Kidney (tissue), 13 donors: ENCODE measurements at regions not wholly inside any gene's neighbourhood (a gene's known extent, or its start where the extent isn't known, plus 50 kb on each side); places are given as distances from the start of the nearest gene placed in this dataset.

Source experiments
- DNase-seq, 5 donors: peaks; one replicate each; pipeline ENCODE4 v3.0.0-alpha.2; 2013 to 2020
- FAIRE-seq: peaks from 2 replicates; lab custom pipeline; 2012; peaks lifted over from hg19 to GRCh38; lab: Jason Lieb, UNC
- H3K27ac ChIP-seq, 2 donors: one replicate each; pipeline ENCODE4 v1.7.0; 2013; ENCODE audit warnings: low read depth in 2 of 2, low read length in 2 of 2, inconsistent platforms in 1 of 2
- H3K27me3 ChIP-seq: one replicate; pipeline ENCODE4 v1.7.1; 2013; ENCODE audit warnings: low read length, inconsistent platforms; ENCODE audit not compliant: control insufficient read depth, insufficient read depth
- H3K36me3 ChIP-seq, 3 donors: one replicate each; pipeline versions ENCODE4 v1.7.0 to v1.7.1; 2013; ENCODE audit warnings: low read length in 3 of 3, control low read depth in 1 of 3, inconsistent platforms in 1 of 3; ENCODE audit not compliant: insufficient read depth in 3 of 3, control insufficient read depth in 2 of 3
- H3K4me1 ChIP-seq, 3 donors: one replicate each; pipeline versions ENCODE4 v1.7.0 to v1.7.1; 2013; ENCODE audit warnings: low read length in 3 of 3, inconsistent platforms in 1 of 3, low read depth in 1 of 3; ENCODE audit not compliant: control insufficient read depth in 2 of 3, insufficient read depth in 2 of 3
- H3K4me3 ChIP-seq, 3 donors: one replicate each; pipeline versions ENCODE4 v1.7.0 to v1.8.1; 2013; ENCODE audit warnings: low read length in 3 of 3, control low read depth in 1 of 3, inconsistent platforms in 1 of 3
- H3K9ac ChIP-seq, 3 donors: one replicate each; pipeline versions ENCODE4 v1.7.0 to v1.7.1; 2013; ENCODE audit warnings: low read length in 3 of 3, control low read depth in 1 of 3, inconsistent platforms in 1 of 3
- H3K9me3 ChIP-seq, 3 donors: one replicate each; pipeline versions ENCODE4 v1.7.0 to v1.7.1; 2013; ENCODE audit warnings: low read length in 3 of 3, control low read depth in 1 of 3, inconsistent platforms in 1 of 3; ENCODE audit not compliant: control insufficient read depth in 2 of 3, insufficient read depth in 1 of 3
- CTCF ChIP-seq: IDR thresholded peaks from 3 replicates; pipeline ENCODE4 v1.5.1; 2012; ENCODE audit warnings: mild to moderate bottlenecking, moderate library complexity, borderline replicate concordance; ENCODE audit not compliant: insufficient read depth; ENCODE audit errors: extremely low read depth
- intact Hi-C: fragments of 100-400 bp; cut with DNase I; formaldehyde crosslinking; loops from one replicate; pipeline ENCODE4 v1.11.1; 2022
- donor health status: control.
- donor health status: control.
- donor health status: control.
- donor health status: control.
- donor health status: control.
- donor health status: DM: yes; HTN: yes; CAD: no.
- donor health status: Normal renal cell carcinoma (clear cell type).

DNA sequence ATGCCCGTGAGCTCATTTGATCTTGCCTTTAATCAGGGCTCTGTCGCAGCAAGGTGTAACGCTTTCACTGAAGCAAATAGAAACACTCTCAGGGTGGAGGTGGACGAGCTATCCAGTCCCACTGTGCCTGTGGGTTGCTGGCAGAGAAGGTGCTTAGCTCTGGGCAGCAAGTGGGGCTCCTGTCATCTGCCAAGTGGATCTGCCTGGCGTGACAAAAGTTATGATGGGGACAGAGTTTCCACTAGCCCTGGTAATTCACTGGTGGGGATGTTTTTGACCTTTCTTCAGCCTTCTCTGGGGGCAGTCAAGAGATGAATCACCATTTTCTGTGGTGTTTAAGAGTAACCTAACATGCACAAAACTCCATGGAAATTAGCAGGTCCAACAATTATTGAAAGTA, 71.3 kb upstream of the EDEM3 start:
- intact Hi-C loops, result no loop called here
- no peaks in the 10 kb centered on the region for H3K36me3 ChIP-seq
- no peak overlapping the region for H3K27ac ChIP-seq
- FAIRE-seq (no peak), DNase-seq (no peak)
- no peaks in the 10 kb centered on the region for H3K4me1 ChIP-seq
- no peak for TF ChIP-seq CTCF
- no peak overlapping the region for H3K9ac ChIP-seq
- no peaks in the 10 kb centered on the region for H3K27me3 ChIP-seq
- no peak overlapping the region for H3K4me3 ChIP-seq
- no peaks in the 10 kb centered on the region for H3K9me3 ChIP-seq

- H3K36me3 ChIP-seq, result no peaks in the 10 kb centered on the region
- H3K4me1 ChIP-seq, result no peaks in the 10 kb centered on the region
- DNase-seq (no peak), FAIRE-seq (no peak)
- no peak overlapping the region for H3K9ac ChIP-seq
- no peaks in the 10 kb centered on the region for H3K9me3 ChIP-seq
- no peak for TF ChIP-seq CTCF
- intact Hi-C loops, result no loop called here
- no peaks in the 10 kb centered on the region for H3K27me3 ChIP-seq
- no peak overlapping the region for H3K4me3 ChIP-seq
- H3K27ac ChIP-seq, result no peak overlapping the region
These were observed 70.9 kb upstream of the EDEM3 start for GRCh38 chr1:184825571-184825970.

DNA sequence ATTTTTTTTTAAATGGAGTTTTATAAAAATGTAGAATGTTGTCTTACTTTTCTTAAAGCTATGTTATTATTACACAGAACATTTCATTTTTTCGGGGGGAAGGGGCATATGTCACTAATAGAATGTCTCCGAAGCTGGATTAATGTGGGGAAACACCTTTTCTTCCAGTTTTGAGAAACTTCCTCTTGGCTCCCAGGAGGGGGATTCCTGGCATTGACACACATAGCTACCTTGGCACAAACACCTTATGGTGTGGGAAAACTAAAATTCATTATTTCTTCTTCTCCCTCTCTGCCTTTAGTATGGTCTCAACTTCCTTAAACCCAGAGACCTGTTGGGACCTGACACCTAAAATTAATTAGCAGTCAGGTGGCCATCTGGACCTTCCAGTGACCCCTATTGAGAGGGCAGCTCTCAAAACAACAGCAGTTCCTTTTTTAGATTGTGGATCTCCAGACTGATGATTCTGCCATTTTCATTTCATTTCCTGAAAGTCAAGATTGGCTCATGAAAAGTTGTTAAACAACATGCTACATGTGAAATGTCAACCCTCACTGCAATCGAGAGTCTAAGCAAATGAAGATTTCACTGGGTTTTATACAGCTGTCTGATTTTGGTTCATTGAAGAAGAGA, 70.1 kb upstream of the EDEM3 start:
- H3K27ac ChIP-seq, result no peak overlapping the region
- DNase-seq (no peak), FAIRE-seq (no peak)
- H3K4me3 ChIP-seq, result no peak overlapping the region
- intact Hi-C loops, result no loop called here
- H3K9ac ChIP-seq, result no peak overlapping the region
- H3K36me3 ChIP-seq, result no peaks in the 10 kb centered on the region
- H3K27me3 ChIP-seq, result no peaks in the 10 kb centered on the region
- TF ChIP-seq CTCF, result no peak
- no peaks in the 10 kb centered on the region for H3K9me3 ChIP-seq
- no peaks in the 10 kb centered on the region for H3K4me1 ChIP-seq

- Histone ChIP-seq H3K27ac (no peak overlapping the region), H3K4me3 (no peak overlapping the region), H3K36me3 (no peaks in the 10 kb centered on the region), H3K9ac (no peak overlapping the region), H3K27me3 (no peaks in the 10 kb centered on the region), H3K9me3 (no peaks in the 10 kb centered on the region), H3K4me1 (no peaks in the 10 kb centered on the region)
- no peak for FAIRE-seq
- intact Hi-C loops, result no loop called here
- peak in 4 of 5 donors; percentile 44 to 79 (median 61) for DNase-seq
- no peak for TF ChIP-seq CTCF
These were observed 68.4 kb upstream of the EDEM3 start for GRCh38 chr1:184823080-184823479.
